ENCODE measurements at regions not wholly inside any gene's neighbourhood (a gene's known extent, or its start where the extent isn't known, plus 50 kb on each side); places are given as distances from the start of the nearest gene placed in this dataset.

DNA sequence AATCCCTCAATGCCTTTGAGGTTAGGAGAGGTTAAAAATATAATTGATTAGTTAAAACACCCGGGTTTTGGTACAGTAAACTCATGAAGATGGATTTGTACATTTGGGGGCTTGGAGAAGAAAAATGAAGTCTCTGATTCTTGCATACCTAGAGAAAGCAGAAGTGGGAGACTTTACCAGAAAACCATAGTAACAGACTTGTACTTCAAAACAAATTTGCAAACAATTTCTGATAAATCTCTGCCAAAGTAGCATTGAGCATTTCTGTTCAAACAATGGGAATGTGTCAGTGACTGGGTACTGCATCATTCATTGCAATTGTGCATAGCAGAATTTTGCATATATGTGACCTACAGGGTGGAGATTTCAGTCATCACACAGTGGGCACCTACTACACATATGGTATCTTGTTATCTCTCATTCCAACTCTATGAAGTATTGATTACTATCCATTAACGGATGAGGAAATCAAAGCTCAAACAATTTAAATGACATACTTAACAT is 256.9 kb downstream of the PLK2 start:
- no peaks in the 10 kb centered on the region for H3K27me3 Mint-ChIP-seq (ENCODE audit: unreplicated experiment)
- TF ChIP-seq, protein P1, sequence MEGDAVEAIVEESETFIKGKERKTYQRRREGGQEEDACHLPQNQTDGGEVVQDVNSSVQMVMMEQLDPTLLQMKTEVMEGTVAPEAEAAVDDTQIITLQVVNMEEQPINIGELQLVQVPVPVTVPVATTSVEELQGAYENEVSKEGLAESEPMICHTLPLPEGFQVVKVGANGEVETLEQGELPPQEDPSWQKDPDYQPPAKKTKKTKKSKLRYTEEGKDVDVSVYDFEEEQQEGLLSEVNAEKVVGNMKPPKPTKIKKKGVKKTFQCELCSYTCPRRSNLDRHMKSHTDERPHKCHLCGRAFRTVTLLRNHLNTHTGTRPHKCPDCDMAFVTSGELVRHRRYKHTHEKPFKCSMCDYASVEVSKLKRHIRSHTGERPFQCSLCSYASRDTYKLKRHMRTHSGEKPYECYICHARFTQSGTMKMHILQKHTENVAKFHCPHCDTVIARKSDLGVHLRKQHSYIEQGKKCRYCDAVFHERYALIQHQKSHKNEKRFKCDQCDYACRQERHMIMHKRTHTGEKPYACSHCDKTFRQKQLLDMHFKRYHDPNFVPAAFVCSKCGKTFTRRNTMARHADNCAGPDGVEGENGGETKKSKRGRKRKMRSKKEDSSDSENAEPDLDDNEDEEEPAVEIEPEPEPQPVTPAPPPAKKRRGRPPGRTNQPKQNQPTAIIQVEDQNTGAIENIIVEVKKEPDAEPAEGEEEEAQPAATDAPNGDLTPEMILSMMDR (IDR thresholded peaks at IDR 0.05; ENCODE audit: partially characterized antibody, unreplicated experiment), result no peak
- H3K36me3 Mint-ChIP-seq (ENCODE audit: unreplicated experiment), result no peaks in the 10 kb centered on the region
- H3K4me1 Mint-ChIP-seq (ENCODE audit: low read depth, unreplicated experiment), result no peaks in the 10 kb centered on the region
- no peaks in the 10 kb centered on the region for H3K9me3 Mint-ChIP-seq (ENCODE audit: unreplicated experiment)
- no peak for DNase-seq
- H3K4me3 Mint-ChIP-seq (ENCODE audit: unreplicated experiment), result no peak overlapping the region
- no peak overlapping the region for H3K27ac Mint-ChIP-seq (ENCODE audit: unreplicated experiment)

DNA sequence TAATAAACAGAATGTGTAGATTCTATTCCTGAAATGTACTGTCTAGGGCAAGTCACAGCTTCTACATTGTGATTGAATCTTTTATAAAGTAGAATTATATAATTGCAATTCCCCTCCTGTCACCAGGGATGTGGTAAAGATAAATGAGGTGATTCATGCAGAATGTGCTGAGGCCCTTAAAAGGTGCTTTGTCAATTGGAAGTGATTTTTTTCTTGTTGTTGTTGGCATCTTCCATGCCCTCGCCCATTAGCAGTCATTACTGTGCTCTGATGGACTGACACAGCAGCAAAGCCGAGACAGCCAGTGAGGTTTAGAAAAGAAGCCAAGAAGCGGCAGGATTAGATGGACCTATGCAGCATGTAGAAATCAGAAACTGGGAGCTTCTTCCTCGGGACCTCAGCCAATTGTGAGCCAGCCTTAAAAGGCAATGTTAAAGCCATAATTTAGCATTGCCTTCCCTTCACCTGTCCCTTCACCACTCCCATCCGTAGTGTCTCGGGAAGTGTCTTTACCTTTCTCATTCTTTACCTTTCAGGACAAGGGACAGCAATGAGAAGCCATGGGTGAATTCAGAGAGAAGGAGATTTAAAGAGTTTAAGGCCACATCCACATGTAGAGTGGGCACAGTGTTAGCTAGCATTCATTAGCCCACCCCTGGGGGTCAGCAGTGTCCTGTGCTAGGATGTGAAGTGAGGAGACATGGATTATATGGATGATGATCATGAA is 257.8 kb downstream of the PLK2 start:
- no peaks in the 10 kb centered on the region for H3K27me3 Mint-ChIP-seq (ENCODE audit: unreplicated experiment)
- H3K4me3 Mint-ChIP-seq (ENCODE audit: unreplicated experiment), result no peak overlapping the region
- no peak overlapping the region for H3K27ac Mint-ChIP-seq (ENCODE audit: unreplicated experiment)
- H3K36me3 Mint-ChIP-seq (ENCODE audit: unreplicated experiment), result no peaks in the 10 kb centered on the region
- TF ChIP-seq, protein P1 (IDR thresholded peaks at IDR 0.05; ENCODE audit: partially characterized antibody, unreplicated experiment), result no peak
- H3K9me3 Mint-ChIP-seq (ENCODE audit: unreplicated experiment), result no peaks in the 10 kb centered on the region
- DNase-seq, result no peak
- H3K4me1 Mint-ChIP-seq (ENCODE audit: low read depth, unreplicated experiment), result no peaks in the 10 kb centered on the region

DNA sequence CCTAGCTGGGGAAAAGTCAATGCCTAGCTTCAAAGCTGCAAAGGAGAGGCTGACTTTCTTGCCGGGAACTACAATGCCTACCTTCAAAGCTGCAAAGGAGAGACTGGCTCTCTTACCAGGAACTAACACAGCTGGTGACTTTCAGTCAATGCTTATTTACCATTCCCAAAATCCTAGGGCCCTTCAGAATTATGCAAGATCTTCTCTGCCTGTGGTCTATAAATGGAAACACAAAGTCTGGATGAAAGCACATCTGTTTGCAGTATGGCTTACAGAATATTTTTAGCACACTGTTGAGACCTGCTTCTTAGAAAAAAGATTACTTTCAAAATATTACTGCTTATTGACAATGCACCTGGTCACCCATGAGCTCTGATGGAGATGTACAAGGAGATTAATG is 259.4 kb downstream of the PLK2 start:
- Mint-ChIP-seq H3K27me3 (ENCODE audit: unreplicated experiment) (no peaks in the 10 kb centered on the region), H3K36me3 (ENCODE audit: unreplicated experiment) (no peaks in the 10 kb centered on the region), H3K4me1 (ENCODE audit: low read depth, unreplicated experiment) (no peaks in the 10 kb centered on the region), H3K27ac (ENCODE audit: unreplicated experiment) (no peak overlapping the region), H3K4me3 (ENCODE audit: unreplicated experiment) (no peak overlapping the region), H3K9me3 (ENCODE audit: unreplicated experiment) (no peaks in the 10 kb centered on the region)
- DNase-seq, result no peak
- TF ChIP-seq, protein P1 (IDR thresholded peaks at IDR 0.05; ENCODE audit: partially characterized antibody, unreplicated experiment), result no peak

DNA sequence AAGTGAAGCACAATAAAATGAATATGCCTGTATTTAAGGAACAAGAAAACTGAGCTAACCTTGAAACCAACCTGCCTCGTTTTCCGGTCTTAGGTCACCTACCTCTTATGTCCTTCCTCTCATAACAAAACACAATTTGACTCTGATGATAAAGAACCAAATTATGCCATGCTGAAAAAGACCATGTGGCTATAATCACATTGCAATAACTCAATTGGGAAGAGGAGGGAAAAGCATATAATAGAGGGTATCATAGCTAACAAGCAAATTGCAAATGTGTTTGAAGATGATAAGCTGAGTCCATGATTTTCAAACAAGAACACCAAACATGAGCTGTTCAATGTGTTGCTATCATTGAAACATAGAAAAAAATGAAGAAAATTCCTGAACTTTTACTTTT is 260.8 kb downstream of the PLK2 start:
- Mint-ChIP-seq H3K9me3 (ENCODE audit: unreplicated experiment) (no peaks in the 10 kb centered on the region), H3K36me3 (ENCODE audit: unreplicated experiment) (no peaks in the 10 kb centered on the region), H3K27ac (ENCODE audit: unreplicated experiment) (no peak overlapping the region), H3K27me3 (ENCODE audit: unreplicated experiment) (no peaks in the 10 kb centered on the region), H3K4me1 (ENCODE audit: low read depth, unreplicated experiment) (no peaks in the 10 kb centered on the region), H3K4me3 (ENCODE audit: unreplicated experiment) (no peak overlapping the region)
- DNase-seq, result no peak
- TF ChIP-seq, protein P1 (IDR thresholded peaks at IDR 0.05; ENCODE audit: partially characterized antibody, unreplicated experiment), result no peak

- H3K27me3 Mint-ChIP-seq (ENCODE audit: unreplicated experiment), result no peaks in the 10 kb centered on the region
These were observed 261.6 kb downstream of the PLK2 start for GRCh38 chr5:58198330-58198729.

More at GRCh38 chr5:58198330-58198729, 261.6 kb downstream of the PLK2 start:
- DNase-seq, result no peak
- Mint-ChIP-seq H3K4me1 (ENCODE audit: low read depth, unreplicated experiment) (no peaks in the 10 kb centered on the region), H3K9me3 (ENCODE audit: unreplicated experiment) (no peaks in the 10 kb centered on the region), H3K36me3 (ENCODE audit: unreplicated experiment) (no peaks in the 10 kb centered on the region), H3K27ac (ENCODE audit: unreplicated experiment) (no peak overlapping the region), H3K4me3 (ENCODE audit: unreplicated experiment) (no peak overlapping the region)
- TF ChIP-seq, protein P1 (IDR thresholded peaks at IDR 0.05; ENCODE audit: partially characterized antibody, unreplicated experiment), result no peak
